Caki2 (cell line): ENCODE measurements at regions not wholly inside any gene's neighbourhood (a gene's known extent, or its start where the extent isn't known, plus 50 kb on each side); places are given as distances from the start of the nearest gene placed in this dataset.
A peak's percentile ranks its signal among the peaks of the same experiment; 100 is the strongest.
"Not testable (repeated sequence)": the region's sequence is repeated elsewhere in the genome, so short reads cannot be mapped to it uniquely, and the experiment has no call there.

Experiments used
- DNase-seq: peaks from one replicate; pipeline ENCODE4 v3.0.0-alpha.2; 2015; ENCODE audit warnings: low read depth
- in situ Hi-C: cut with HindIII; loops from 2 replicates; pipeline ENCODE4 v1.10.0; 2016; ENCODE audit warnings: low sequenced_read_pairs, low pct_unique_long_range_greater_than_20kb, mixed read lengths

GRCh38 chr18:73579698-73580097 is 567.9 kb downstream of the FBXO15 start:
- DNase-seq, result no peak
- in situ Hi-C loops, result no loop called here

- in situ Hi-C loops, result no loop called here
- no peak for DNase-seq
Observed at GRCh38 chr18:73577365-73577764, 570.3 kb downstream of the FBXO15 start.

GRCh38 chr18:73563901-73564472 is 583.6 kb downstream of the FBXO15 start:
- in situ Hi-C loops, result no loop called here
- DNase-seq, result peak; percentile 37

GRCh38 chr18:73563345-73563744 is 584.3 kb downstream of the FBXO15 start:
- no peak for DNase-seq
- in situ Hi-C loops, result no loop called here

GRCh38 chr18:73556904-73557303 is 590.7 kb downstream of the FBXO15 start:
- no peak for DNase-seq
- in situ Hi-C loops, result no loop called here

- DNase-seq, result no peak
- in situ Hi-C loops, result no loop called here
Observed at GRCh38 chr18:73552171-73552570, 595.5 kb downstream of the FBXO15 start.

- DNase-seq, result no peak
- in situ Hi-C loops, result no loop called here
Observed at GRCh38 chr18:73551211-73551610, 596.4 kb downstream of the FBXO15 start.

GRCh38 chr18:73549236-73549635 is 598.4 kb downstream of the FBXO15 start:
- DNase-seq, result no peak
- in situ Hi-C loops, result no loop called here

GRCh38 chr18:73545472-73545871 is 602.2 kb downstream of the FBXO15 start:
- in situ Hi-C loops, result no loop called here
- DNase-seq, result no peak

GRCh38 chr18:73544617-73545016 is 603.0 kb downstream of the FBXO15 start:
- in situ Hi-C loops, result no loop called here
- no peak for DNase-seq

- in situ Hi-C loops, result no loop called here
- no peak for DNase-seq
Observed at GRCh38 chr18:73544032-73544431, 603.6 kb downstream of the FBXO15 start.

- in situ Hi-C loops, result no loop called here
- no peak for DNase-seq
Observed at GRCh38 chr18:73535990-73536389, 611.6 kb downstream of the FBXO15 start.

GRCh38 chr18:73535189-73535588 is 612.4 kb downstream of the FBXO15 start:
- in situ Hi-C loops, result no loop called here
- DNase-seq, result no peak

GRCh38 chr18:73531601-73532000 is 616.0 kb downstream of the FBXO15 start:
- DNase-seq, result no peak
- in situ Hi-C loops, result no loop called here

- DNase-seq, result no peak
- in situ Hi-C loops, result no loop called here
Observed at GRCh38 chr18:73528066-73528465, 619.6 kb downstream of the FBXO15 start.

- in situ Hi-C loops, result no loop called here
- no peak for DNase-seq
Observed at GRCh38 chr18:73520229-73520628, 627.4 kb downstream of the FBXO15 start.

- DNase-seq, in situ Hi-C loops: not testable (repeated sequence)
Observed at GRCh38 chr18:73516056-73516455, 631.6 kb downstream of the FBXO15 start.

- DNase-seq, result no peak
- in situ Hi-C loops, result no loop called here
Observed at GRCh38 chr18:73514449-73514848, 633.2 kb downstream of the FBXO15 start.

- no peak for DNase-seq
- in situ Hi-C loops, result no loop called here
Observed at GRCh38 chr18:73511771-73512503, 635.7 kb downstream of the FBXO15 start.

GRCh38 chr18:73509460-73509859 is 638.2 kb downstream of the FBXO15 start:
- in situ Hi-C loops, result no loop called here
- DNase-seq, result no peak
